Ishikawa (cell line): ENCODE measurements at regions not wholly inside any gene's neighbourhood (a gene's known extent, or its start where the extent isn't known, plus 50 kb on each side); places are given as distances from the start of the nearest gene placed in this dataset.

Source experiments
- CEBPB ChIP-seq: IDR thresholded peaks from 2 replicates; pipeline ENCODE4 v1.6.1; 2012
- CREB1 ChIP-seq: IDR thresholded peaks from 2 replicates; pipeline ENCODE4 v1.6.1; 2012; ENCODE audit warnings: low read depth
- EGR1 ChIP-seq: IDR thresholded peaks from 2 replicates; pipeline ENCODE4 v1.6.1; 2012
- EP300 ChIP-seq: IDR thresholded peaks from 2 replicates; pipeline ENCODE4 v1.6.1; 2012; ENCODE audit warnings: borderline replicate concordance
- MAX ChIP-seq: IDR thresholded peaks from 2 replicates; pipeline ENCODE4 v1.6.1; 2012
- RAD21 ChIP-seq: IDR thresholded peaks from 2 replicates; pipeline ENCODE4 v1.6.1; 2012; ENCODE audit warnings: low read depth
- REST ChIP-seq: IDR thresholded peaks from 2 replicates; pipeline ENCODE4 v1.6.1; 2012; ENCODE audit warnings: low read depth, mild to moderate bottlenecking
- TAF1 ChIP-seq: IDR thresholded peaks from 2 replicates; pipeline ENCODE4 v1.6.1; 2012; ENCODE audit warnings: low read depth, mild to moderate bottlenecking
- TEAD4 ChIP-seq: IDR thresholded peaks from 2 replicates; pipeline ENCODE4 v1.6.1; 2012
- YY1 ChIP-seq: IDR thresholded peaks from 2 replicates; pipeline ENCODE4 v1.6.1; 2012; ENCODE audit warnings: low read depth

DNA sequence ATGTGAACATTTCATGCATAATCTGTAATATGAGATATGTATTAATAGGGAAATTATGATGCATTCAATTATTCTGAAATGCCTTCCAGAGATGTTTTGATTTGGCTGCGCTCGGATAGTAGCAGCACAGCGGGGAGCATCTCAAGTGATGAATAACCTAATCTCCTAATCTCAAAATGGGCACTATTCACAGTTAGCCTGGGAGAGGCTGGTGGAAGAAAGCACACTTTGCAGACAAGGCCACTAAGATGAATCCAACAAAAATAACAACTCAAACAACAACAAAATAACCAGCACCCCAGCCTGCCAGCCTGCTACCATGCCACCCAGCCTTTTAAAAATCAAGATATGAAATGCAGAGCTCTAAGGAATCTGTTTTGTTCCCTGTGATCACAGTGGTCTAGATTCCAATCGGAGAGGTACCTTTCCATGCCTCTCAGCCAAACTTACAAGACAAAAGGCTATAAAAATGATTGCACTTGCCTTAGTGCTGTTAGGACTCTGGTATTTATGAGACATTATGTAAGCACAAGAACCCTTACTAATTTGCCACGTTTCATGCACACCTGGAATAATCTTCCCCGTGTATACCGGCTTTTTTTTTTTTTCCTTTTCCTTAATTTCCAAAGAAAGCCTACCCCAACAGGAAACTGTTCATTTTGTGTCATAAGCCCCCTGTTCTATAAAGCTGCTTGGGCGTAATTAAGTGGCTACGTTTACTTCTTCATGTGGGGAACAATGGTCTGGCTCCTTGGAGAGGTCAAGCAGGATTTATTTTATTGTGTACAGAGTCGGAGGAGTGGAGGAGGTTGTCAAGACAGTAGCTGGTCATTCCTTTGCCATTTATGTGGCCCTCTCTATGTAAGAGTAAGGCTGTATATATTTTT, 526.9 kb upstream of the FANCL start:
- no peak for TF ChIP-seq CREB1
- TF ChIP-seq REST = no peak
- TF ChIP-seq YY1 = no peak
- TF ChIP-seq CEBPB = no peak
- no peak for TF ChIP-seq EP300
- TF ChIP-seq TAF1 = no peak
- no peak for TF ChIP-seq TEAD4
- TF ChIP-seq MAX = no peak
- no peak for TF ChIP-seq RAD21
- no peak for TF ChIP-seq EGR1
